ENCODE measurements at regions not wholly inside any gene's neighbourhood (a gene's known extent, or its start where the extent isn't known, plus 50 kb on each side); places are given as distances from the start of the nearest gene placed in this dataset.

GRCh38 chr16:63776437-63776836 is 1345.4 kb downstream of the CDH11 start (continued):
- TF ChIP-seq MEF2A (IDR thresholded peaks at IDR 0.05; ENCODE audit: insufficient read depth, low read depth, low read length) = no peak
- TF ChIP-seq DPF2 (IDR thresholded peaks at IDR 0.05) = no peak
- no peak for TF ChIP-seq ESRRA (IDR thresholded peaks at IDR 0.05; ENCODE audit: low read length)
- TF ChIP-seq, protein P1, sequence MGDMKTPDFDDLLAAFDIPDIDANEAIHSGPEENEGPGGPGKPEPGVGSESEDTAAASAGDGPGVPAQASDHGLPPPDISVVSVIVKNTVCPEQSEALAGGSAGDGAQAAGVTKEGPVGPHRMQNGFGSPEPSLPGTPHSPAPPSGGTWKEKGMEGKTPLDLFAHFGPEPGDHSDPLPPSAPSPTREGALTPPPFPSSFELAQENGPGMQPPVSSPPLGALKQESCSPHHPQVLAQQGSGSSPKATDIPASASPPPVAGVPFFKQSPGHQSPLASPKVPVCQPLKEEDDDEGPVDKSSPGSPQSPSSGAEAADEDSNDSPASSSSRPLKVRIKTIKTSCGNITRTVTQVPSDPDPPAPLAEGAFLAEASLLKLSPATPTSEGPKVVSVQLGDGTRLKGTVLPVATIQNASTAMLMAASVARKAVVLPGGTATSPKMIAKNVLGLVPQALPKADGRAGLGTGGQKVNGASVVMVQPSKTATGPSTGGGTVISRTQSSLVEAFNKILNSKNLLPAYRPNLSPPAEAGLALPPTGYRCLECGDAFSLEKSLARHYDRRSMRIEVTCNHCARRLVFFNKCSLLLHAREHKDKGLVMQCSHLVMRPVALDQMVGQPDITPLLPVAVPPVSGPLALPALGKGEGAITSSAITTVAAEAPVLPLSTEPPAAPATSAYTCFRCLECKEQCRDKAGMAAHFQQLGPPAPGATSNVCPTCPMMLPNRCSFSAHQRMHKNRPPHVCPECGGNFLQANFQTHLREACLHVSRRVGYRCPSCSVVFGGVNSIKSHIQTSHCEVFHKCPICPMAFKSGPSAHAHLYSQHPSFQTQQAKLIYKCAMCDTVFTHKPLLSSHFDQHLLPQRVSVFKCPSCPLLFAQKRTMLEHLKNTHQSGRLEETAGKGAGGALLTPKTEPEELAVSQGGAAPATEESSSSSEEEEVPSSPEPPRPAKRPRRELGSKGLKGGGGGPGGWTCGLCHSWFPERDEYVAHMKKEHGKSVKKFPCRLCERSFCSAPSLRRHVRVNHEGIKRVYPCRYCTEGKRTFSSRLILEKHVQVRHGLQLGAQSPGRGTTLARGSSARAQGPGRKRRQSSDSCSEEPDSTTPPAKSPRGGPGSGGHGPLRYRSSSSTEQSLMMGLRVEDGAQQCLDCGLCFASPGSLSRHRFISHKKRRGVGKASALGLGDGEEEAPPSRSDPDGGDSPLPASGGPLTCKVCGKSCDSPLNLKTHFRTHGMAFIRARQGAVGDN (IDR thresholded peaks at IDR 0.05) = no peak
- no peak for TF ChIP-seq ATF7 (IDR thresholded peaks at IDR 0.05; ENCODE audit: low read depth)
- TF ChIP-seq SIN3A (IDR thresholded peaks at IDR 0.05; ENCODE audit: low read depth, low read length) = no peak
- TF ChIP-seq E2F8 (IDR thresholded peaks at IDR 0.05; ENCODE audit: low read depth, partially characterized antibody) = no peak
- TF ChIP-seq BCLAF1 (IDR thresholded peaks at IDR 0.05) = no peak
- no peak for TF ChIP-seq BACH1 (IDR thresholded peaks at IDR 0.05; ENCODE audit: borderline replicate concordance)
- TF ChIP-seq JUNB (IDR thresholded peaks at IDR 0.05) = no peak
- no peak for TF ChIP-seq TCF3 (IDR thresholded peaks at IDR 0.05; ENCODE audit: borderline replicate concordance, insufficient read depth, low read depth, low read length)
- TF ChIP-seq, protein P2, sequence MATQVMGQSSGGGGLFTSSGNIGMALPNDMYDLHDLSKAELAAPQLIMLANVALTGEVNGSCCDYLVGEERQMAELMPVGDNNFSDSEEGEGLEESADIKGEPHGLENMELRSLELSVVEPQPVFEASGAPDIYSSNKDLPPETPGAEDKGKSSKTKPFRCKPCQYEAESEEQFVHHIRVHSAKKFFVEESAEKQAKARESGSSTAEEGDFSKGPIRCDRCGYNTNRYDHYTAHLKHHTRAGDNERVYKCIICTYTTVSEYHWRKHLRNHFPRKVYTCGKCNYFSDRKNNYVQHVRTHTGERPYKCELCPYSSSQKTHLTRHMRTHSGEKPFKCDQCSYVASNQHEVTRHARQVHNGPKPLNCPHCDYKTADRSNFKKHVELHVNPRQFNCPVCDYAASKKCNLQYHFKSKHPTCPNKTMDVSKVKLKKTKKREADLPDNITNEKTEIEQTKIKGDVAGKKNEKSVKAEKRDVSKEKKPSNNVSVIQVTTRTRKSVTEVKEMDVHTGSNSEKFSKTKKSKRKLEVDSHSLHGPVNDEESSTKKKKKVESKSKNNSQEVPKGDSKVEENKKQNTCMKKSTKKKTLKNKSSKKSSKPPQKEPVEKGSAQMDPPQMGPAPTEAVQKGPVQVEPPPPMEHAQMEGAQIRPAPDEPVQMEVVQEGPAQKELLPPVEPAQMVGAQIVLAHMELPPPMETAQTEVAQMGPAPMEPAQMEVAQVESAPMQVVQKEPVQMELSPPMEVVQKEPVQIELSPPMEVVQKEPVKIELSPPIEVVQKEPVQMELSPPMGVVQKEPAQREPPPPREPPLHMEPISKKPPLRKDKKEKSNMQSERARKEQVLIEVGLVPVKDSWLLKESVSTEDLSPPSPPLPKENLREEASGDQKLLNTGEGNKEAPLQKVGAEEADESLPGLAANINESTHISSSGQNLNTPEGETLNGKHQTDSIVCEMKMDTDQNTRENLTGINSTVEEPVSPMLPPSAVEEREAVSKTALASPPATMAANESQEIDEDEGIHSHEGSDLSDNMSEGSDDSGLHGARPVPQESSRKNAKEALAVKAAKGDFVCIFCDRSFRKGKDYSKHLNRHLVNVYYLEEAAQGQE (IDR thresholded peaks at IDR 0.05; ENCODE audit: low read depth, low read length) = no peak
